ENCODE measurements at regions not wholly inside any gene's neighbourhood (a gene's known extent, or its start where the extent isn't known, plus 50 kb on each side); places are given as distances from the start of the nearest gene placed in this dataset.
"Not testable (repeated sequence)": the region's sequence is repeated elsewhere in the genome, so short reads cannot be mapped to it uniquely, and the experiment has no call there.

DNA sequence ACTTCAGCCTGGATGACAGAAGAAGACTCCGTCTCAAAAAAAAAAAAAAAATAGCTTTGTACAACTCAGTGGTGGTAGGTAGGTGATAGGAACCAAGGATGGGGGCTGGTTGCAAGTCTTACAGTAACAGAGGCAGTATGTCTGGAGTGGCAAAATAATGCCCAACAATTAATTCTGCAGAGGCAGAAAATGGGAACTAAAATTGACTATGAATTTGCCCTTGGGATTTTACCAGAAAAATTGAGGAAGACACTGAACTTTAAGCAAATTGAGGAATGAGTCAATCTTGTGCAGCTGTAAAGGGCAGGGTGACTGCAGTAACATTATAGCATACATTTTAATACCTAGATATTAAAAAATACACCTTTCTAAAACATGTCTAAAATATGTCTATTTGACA, 116.1 kb upstream of the FOXN2 start:
- TF ChIP-seq, protein P1, sequence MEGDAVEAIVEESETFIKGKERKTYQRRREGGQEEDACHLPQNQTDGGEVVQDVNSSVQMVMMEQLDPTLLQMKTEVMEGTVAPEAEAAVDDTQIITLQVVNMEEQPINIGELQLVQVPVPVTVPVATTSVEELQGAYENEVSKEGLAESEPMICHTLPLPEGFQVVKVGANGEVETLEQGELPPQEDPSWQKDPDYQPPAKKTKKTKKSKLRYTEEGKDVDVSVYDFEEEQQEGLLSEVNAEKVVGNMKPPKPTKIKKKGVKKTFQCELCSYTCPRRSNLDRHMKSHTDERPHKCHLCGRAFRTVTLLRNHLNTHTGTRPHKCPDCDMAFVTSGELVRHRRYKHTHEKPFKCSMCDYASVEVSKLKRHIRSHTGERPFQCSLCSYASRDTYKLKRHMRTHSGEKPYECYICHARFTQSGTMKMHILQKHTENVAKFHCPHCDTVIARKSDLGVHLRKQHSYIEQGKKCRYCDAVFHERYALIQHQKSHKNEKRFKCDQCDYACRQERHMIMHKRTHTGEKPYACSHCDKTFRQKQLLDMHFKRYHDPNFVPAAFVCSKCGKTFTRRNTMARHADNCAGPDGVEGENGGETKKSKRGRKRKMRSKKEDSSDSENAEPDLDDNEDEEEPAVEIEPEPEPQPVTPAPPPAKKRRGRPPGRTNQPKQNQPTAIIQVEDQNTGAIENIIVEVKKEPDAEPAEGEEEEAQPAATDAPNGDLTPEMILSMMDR (IDR thresholded peaks at IDR 0.05; ENCODE audit: insufficient read depth in 1 of 2, low read depth in 1 of 2, low read length in 1 of 2, severe bottlenecking in 1 of 2, unreplicated experiment in 1 of 2) = no peak
- Histone ChIP-seq H3K27me3 (replicated peaks; ENCODE audit: control insufficient read depth, insufficient read depth, low read length) (no peaks in the 10 kb centered on the region), H3K4me1 (no peaks in the 10 kb centered on the region), H3K36me3 (ENCODE audit: control insufficient read depth, insufficient read depth, low read length) (no peaks in the 10 kb centered on the region), H3K9me3 (no peaks in the 10 kb centered on the region), H3K4me3 (ENCODE audit: low read depth, low read length) (no peak overlapping the region)
- BruUV-seq (replicated peaks) = no TSS peak
- no peaks in the 10 kb centered on the region for H3K9me3 Mint-ChIP-seq (ENCODE audit: unreplicated experiment)
- H3K27me3 Mint-ChIP-seq (ENCODE audit: insufficient read depth, unreplicated experiment) = no peaks in the 10 kb centered on the region
- H3K4me1 Mint-ChIP-seq (ENCODE audit: low read depth, unreplicated experiment) = no peaks in the 10 kb centered on the region
- ChIA-PET POLR2A (interaction anchor here (0.6 kb wide), 1 partner anchor 64 kb away, joined by 3 read pairs; no protein-coding TSS in a partner anchor), CTCF (no interaction called here)
- no peak for DNase-seq
- no peaks in the 10 kb centered on the region for H3K36me3 Mint-ChIP-seq (ENCODE audit: insufficient read depth, unreplicated experiment)
- H3K4me3 Mint-ChIP-seq (ENCODE audit: unreplicated experiment) = no peak overlapping the region
- intact Hi-C loops (cut with micrococcal nuclease; ENCODE audit: unreplicated experiment) = no loop called here
- no peak overlapping the region for H3K27ac Mint-ChIP-seq (ENCODE audit: unreplicated experiment)

DNA sequence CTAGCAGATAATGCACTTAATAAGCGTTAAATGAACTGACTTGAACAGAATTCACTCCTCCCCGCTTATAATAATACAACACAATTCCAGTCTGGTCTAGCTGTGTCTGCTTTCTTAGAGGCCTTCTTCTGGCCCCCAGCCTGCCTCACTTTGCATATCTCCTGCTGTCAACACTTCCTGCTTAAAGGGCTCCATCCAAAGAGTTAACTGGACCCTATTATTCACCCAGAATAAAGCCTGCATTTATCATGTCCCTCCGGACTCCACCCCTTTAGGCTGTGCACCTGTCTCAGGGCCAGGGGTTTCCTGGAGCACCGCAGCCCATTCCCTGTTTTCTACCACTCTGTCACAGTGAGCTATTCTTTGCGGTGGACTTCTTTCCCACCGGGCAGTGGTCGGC, 115.4 kb upstream of the FOXN2 start:
- Histone ChIP-seq H3K9me3 (no peaks in the 10 kb centered on the region), H3K4me3 (ENCODE audit: low read depth, low read length) (no peak overlapping the region), H3K27me3 (replicated peaks; ENCODE audit: control insufficient read depth, insufficient read depth, low read length) (no peaks in the 10 kb centered on the region), H3K4me1 (no peaks in the 10 kb centered on the region), H3K36me3 (ENCODE audit: control insufficient read depth, insufficient read depth, low read length) (no peaks in the 10 kb centered on the region)
- no TSS peak for BruUV-seq (replicated peaks)
- DNase-seq = no peak
- Mint-ChIP-seq H3K36me3 (ENCODE audit: insufficient read depth, unreplicated experiment) (no peaks in the 10 kb centered on the region), H3K4me3 (ENCODE audit: unreplicated experiment) (no peak overlapping the region), H3K4me1 (ENCODE audit: low read depth, unreplicated experiment) (no peaks in the 10 kb centered on the region), H3K9me3 (ENCODE audit: unreplicated experiment) (no peaks in the 10 kb centered on the region), H3K27ac (ENCODE audit: unreplicated experiment) (no peak overlapping the region), H3K27me3 (ENCODE audit: insufficient read depth, unreplicated experiment) (no peaks in the 10 kb centered on the region)
- TF ChIP-seq, protein P1 (IDR thresholded peaks at IDR 0.05; ENCODE audit: insufficient read depth in 1 of 2, low read depth in 1 of 2, low read length in 1 of 2, severe bottlenecking in 1 of 2, unreplicated experiment in 1 of 2) = no peak
- ChIA-PET CTCF (no interaction called here), POLR2A (no interaction called here)
- intact Hi-C loops (cut with micrococcal nuclease; ENCODE audit: unreplicated experiment) = no loop called here

DNA sequence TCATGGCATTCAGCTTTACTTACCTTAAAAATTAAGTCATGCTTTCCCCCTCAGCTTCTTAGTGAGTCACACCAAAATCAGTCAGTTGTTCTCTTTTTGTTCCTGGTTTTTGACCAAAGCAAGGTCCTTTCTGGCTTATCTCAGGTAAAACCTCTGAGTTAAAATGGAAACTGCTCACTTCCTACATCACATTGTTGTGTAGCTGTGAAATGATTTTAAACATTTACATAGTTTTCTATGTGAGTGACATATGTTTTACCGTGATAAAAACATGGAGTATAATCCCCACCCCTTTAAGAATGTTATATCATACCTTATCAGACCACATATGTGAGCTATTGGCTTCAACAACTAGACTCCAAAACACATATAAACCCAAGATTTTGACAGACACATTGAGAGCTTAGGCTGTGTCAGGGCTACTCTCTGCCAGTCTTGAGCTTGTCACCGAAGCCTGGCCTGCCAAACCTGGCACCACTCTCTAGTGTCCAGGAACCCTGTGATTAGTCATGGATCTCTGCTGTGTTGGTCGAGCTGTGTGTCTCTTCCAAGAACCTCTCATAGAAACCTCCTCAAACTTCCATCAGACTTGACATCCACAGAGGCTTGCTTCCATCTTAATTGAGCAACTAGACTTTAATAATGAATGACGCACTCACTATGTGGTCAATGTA, 113.7 kb upstream of the FOXN2 start:
- no peaks in the 10 kb centered on the region for H3K4me1 Mint-ChIP-seq (ENCODE audit: low read depth, unreplicated experiment)
- POLR2A ChIA-PET = no interaction called here
- no peak overlapping the region for H3K27ac Mint-ChIP-seq (ENCODE audit: unreplicated experiment)
- Histone ChIP-seq H3K4me3 (ENCODE audit: low read depth, low read length) (no peak overlapping the region), H3K4me1 (no peaks in the 10 kb centered on the region), H3K27me3 (replicated peaks; ENCODE audit: control insufficient read depth, insufficient read depth, low read length) (no peaks in the 10 kb centered on the region), H3K9me3 (no peaks in the 10 kb centered on the region), H3K36me3 (ENCODE audit: control insufficient read depth, insufficient read depth, low read length) (no peaks in the 10 kb centered on the region)
- TF ChIP-seq, protein P1 (IDR thresholded peaks at IDR 0.05; ENCODE audit: insufficient read depth in 1 of 2, low read depth in 1 of 2, low read length in 1 of 2, severe bottlenecking in 1 of 2, unreplicated experiment in 1 of 2) = no peak
- intact Hi-C loops (cut with micrococcal nuclease; ENCODE audit: unreplicated experiment) = no loop called here
- H3K27me3 Mint-ChIP-seq (ENCODE audit: insufficient read depth, unreplicated experiment) = no peaks in the 10 kb centered on the region
- no TSS peak for BruUV-seq (replicated peaks)
- no peak for DNase-seq
- no peak overlapping the region for H3K4me3 Mint-ChIP-seq (ENCODE audit: unreplicated experiment)
- no peaks in the 10 kb centered on the region for H3K9me3 Mint-ChIP-seq (ENCODE audit: unreplicated experiment)
- no peaks in the 10 kb centered on the region for H3K36me3 Mint-ChIP-seq (ENCODE audit: insufficient read depth, unreplicated experiment)
- CTCF ChIA-PET = no interaction called here

DNA sequence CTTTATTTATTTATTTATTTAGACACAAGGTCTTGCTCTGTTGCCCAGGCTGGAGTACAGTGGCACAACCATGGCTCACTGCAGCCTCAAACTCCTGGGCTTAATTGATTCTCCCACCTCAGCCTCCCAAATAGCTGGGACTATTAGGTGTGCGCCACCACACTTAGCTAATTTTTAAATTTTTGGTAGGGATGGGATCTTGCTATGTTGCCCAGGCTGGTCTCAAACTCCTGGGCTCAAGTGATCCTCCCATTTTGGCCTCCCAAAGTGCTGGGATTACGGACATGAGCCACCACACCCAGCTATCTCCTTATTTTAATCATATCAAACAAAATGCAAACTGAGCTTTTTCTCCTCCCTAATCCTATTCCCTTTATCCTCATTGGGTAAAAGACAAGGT, 113.0 kb upstream of the FOXN2 start:
- H3K9me3 Mint-ChIP-seq (ENCODE audit: unreplicated experiment); H3K27me3 ChIP-seq (replicated peaks; ENCODE audit: control insufficient read depth, insufficient read depth, low read length); H3K27ac Mint-ChIP-seq (ENCODE audit: unreplicated experiment); H3K4me3 ChIP-seq (ENCODE audit: low read depth, low read length); H3K27me3 Mint-ChIP-seq (ENCODE audit: insufficient read depth, unreplicated experiment); POLR2A ChIA-PET; DNase-seq; intact Hi-C loops (cut with micrococcal nuclease; ENCODE audit: unreplicated experiment); H3K9me3 ChIP-seq; H3K4me1 Mint-ChIP-seq (ENCODE audit: low read depth, unreplicated experiment); H3K36me3 Mint-ChIP-seq (ENCODE audit: insufficient read depth, unreplicated experiment); H3K4me1 ChIP-seq; H3K4me3 Mint-ChIP-seq (ENCODE audit: unreplicated experiment); BruUV-seq (replicated peaks); CTCF ChIA-PET; H3K36me3 ChIP-seq (ENCODE audit: control insufficient read depth, insufficient read depth, low read length): not testable (repeated sequence)

All from Caco-2 (cell line).